B cell (primary cell): ENCODE measurements at regions not wholly inside any gene's neighbourhood (a gene's known extent, or its start where the extent isn't known, plus 50 kb on each side); places are given as distances from the start of the nearest gene placed in this dataset.

Experiments
- ATAC-seq: fragments of 200-7000 bp; cut with Tn5 transposase; one replicate; pipeline ENCODE4 v1.10.0; 2021; ENCODE audit warnings: low read depth, mild to moderate bottlenecking, moderate number of reproducible peaks, moderate library complexity
- CTCF ChIA-PET: fragments of 350-600 bp; sonication (Branson Sonifier 250); formaldehyde crosslinking; loops from one replicate; lab custom pipeline; 2021; ENCODE audit warnings: antibody characterized with exemption, inconsistent platforms; lab: Charles Lee
- POLR2A ChIA-PET: fragments of 350-600 bp; sonication (Branson Sonifier 250); formaldehyde crosslinking; loops from one replicate; lab custom pipeline; 2021; ENCODE audit warnings: antibody characterized with exemption; lab: Charles Lee
- DNase-seq: peaks from one replicate; pipeline ENCODE4 v3.0.0; 2013
- H2AFZ ChIP-seq: 2 replicates; pipeline ENCODE4 v1.6.1; 2012; ENCODE audit warnings: mild to moderate bottlenecking, low read depth, low read length; ENCODE audit not compliant: insufficient read depth, poor library complexity, severe bottlenecking
- H3K27ac ChIP-seq, 2 donors: 1 replicate in 1 of 2; 2 replicates in 1 of 2; pipeline ENCODE4 v1.5.1; 2012 to 2013; ENCODE audit warnings: low read length in 2 of 2, mild to moderate bottlenecking in 2 of 2, moderate library complexity in 1 of 2
- H3K27me3 ChIP-seq, 4 experiments: fragments of 200-600 bp in 1 of 4; sonication (generic) in 1 of 4; replicated peaks in 1 of 4; 1 replicate in 2 of 4; 2 replicates in 2 of 4; pipeline versions ENCODE4 v1.6.1 to v1.7.0; 2013 to 2016; ENCODE audit warnings: low read length in 3 of 4, mild to moderate bottlenecking in 2 of 4, mixed read lengths in 1 of 4, moderate library complexity in 1 of 4; ENCODE audit not compliant: insufficient read depth in 4 of 4, control insufficient read depth in 3 of 4; ENCODE audit errors: control extremely low read depth in 1 of 4
- H3K36me3 ChIP-seq, 2 experiments: replicated peaks in 1 of 2; 1 replicate in 1 of 2; 2 replicates in 1 of 2; pipeline versions ENCODE4 v1.6.1 to v1.7.1; 2013; ENCODE audit warnings: low read length in 1 of 2; ENCODE audit not compliant: insufficient read depth in 2 of 2, control insufficient read depth in 1 of 2; ENCODE audit errors: control extremely low read depth in 1 of 2, extremely low read depth in 1 of 2
- H3K4me1 ChIP-seq, 2 donors: fragments of 200-600 bp in 1 of 2; sonication (generic) in 1 of 2; 1 replicate in 1 of 2; 2 replicates in 1 of 2; pipeline versions ENCODE4 v1.5.1 to v1.6.1; 2013 to 2017; ENCODE audit warnings: low read length in 2 of 2; ENCODE audit not compliant: control insufficient read depth in 2 of 2, insufficient read depth in 2 of 2
- H3K4me2 ChIP-seq: replicated peaks from 2 replicates; pipeline ENCODE3; 2012; ENCODE audit warnings: mild to moderate bottlenecking, low read depth, low read length; ENCODE audit not compliant: poor library complexity, severe bottlenecking
- H3K4me3 ChIP-seq, 5 experiments: fragments of 200-600 bp in 1 of 5; sonication (generic) in 1 of 5; 1 replicate in 3 of 5; 2 replicates in 2 of 5; pipeline versions ENCODE4 v1.5.1 to v1.7.0; 2011 to 2016; ENCODE audit warnings: low read length in 4 of 5, mild to moderate bottlenecking in 4 of 5, low read depth in 2 of 5, control low read depth in 1 of 5, moderate library complexity in 1 of 5; ENCODE audit not compliant: insufficient read depth in 1 of 5; ENCODE audit errors: control extremely low read depth in 1 of 5, extremely low read depth in 1 of 5
- H3K79me2 ChIP-seq: fragments of 200-600 bp; sonication (generic); one replicate; pipeline ENCODE4 v1.6.0; 2016; ENCODE audit warnings: low read length; ENCODE audit not compliant: control insufficient read depth, insufficient read depth
- H3K9ac ChIP-seq: fragments of 200-600 bp; sonication (generic); 2 replicates; pipeline ENCODE4 v1.6.1; 2017; ENCODE audit warnings: mild to moderate bottlenecking, low read length, moderate library complexity
- H3K9me3 ChIP-seq, 3 donors: one replicate each; pipeline versions ENCODE4 v1.6.1 to v1.7.1; 2013; ENCODE audit warnings: low read length in 2 of 3; ENCODE audit not compliant: control insufficient read depth in 2 of 3, insufficient read depth in 1 of 3; ENCODE audit errors: control extremely low read depth in 1 of 3
- H4K20me1 ChIP-seq: 2 replicates; pipeline ENCODE4 v1.6.0; 2012; ENCODE audit warnings: mild to moderate bottlenecking, low read length; ENCODE audit not compliant: insufficient read depth, control insufficient read depth, poor library complexity, severe bottlenecking
- H3K27ac Mint-ChIP-seq: one replicate; pipeline ENCODE4 v1.8.0; 2021; ENCODE audit warnings: mixed read lengths
- H3K27me3 Mint-ChIP-seq: one replicate; pipeline ENCODE4 v1.8.0; 2021; ENCODE audit warnings: mixed read lengths
- H3K4me1 Mint-ChIP-seq: one replicate; pipeline ENCODE4 v1.8.0; 2021; ENCODE audit warnings: mixed read lengths
- H3K4me3 Mint-ChIP-seq: one replicate; pipeline ENCODE4 v1.8.0; 2021; ENCODE audit warnings: mixed read lengths
- H3K9me3 Mint-ChIP-seq: one replicate; pipeline ENCODE4 v1.8.0; 2022; ENCODE audit warnings: mixed read lengths; ENCODE audit not compliant: insufficient read depth
- EZH2 ChIP-seq: IDR thresholded peaks from 2 replicates; pipeline ENCODE4 v1.6.1; 2012; ENCODE audit warnings: borderline replicate concordance, low read depth, mild to moderate bottlenecking, moderate library complexity, low read length; ENCODE audit not compliant: insufficient read depth, poor library complexity, severe bottlenecking
- WGBS: methylation state at CpG from one replicate; pipeline ENCODE4 v1.1.5; 2013; ENCODE audit warnings: missing lambda C conversion rate; ENCODE audit not compliant: insufficient coverage; 5-methylcytosine and 5-hydroxymethylcytosine counted together
- intact Hi-C: fragments of 100-400 bp; cut with micrococcal nuclease; formaldehyde crosslinking; loops from one replicate; pipeline ENCODE4 v1.10.0; 2022
- TF ChIP-seq, protein P1 (sequence below): fragments of 200-600 bp; IDR thresholded peaks from one replicate; pipeline ENCODE4 v1.8.0; 2022; ENCODE audit warnings: antibody characterized with exemption, mild to moderate bottlenecking

- H3K9ac ChIP-seq = no peak overlapping the region
- no peak for ATAC-seq
- H3K79me2 ChIP-seq = no peaks in the 10 kb centered on the region
- H3K27me3 Mint-ChIP-seq = no peaks in the 10 kb centered on the region
- H3K9me3 ChIP-seq = no peaks in the 10 kb centered on the region
- no peak overlapping the region for H3K27ac ChIP-seq
- peaks cover 4% of the 10 kb centered on the region for H3K9me3 Mint-ChIP-seq
- H3K4me3 Mint-ChIP-seq = no peak overlapping the region
- DNase-seq = no peak
- TF ChIP-seq EZH2 = no peak
- TF ChIP-seq, protein P1, sequence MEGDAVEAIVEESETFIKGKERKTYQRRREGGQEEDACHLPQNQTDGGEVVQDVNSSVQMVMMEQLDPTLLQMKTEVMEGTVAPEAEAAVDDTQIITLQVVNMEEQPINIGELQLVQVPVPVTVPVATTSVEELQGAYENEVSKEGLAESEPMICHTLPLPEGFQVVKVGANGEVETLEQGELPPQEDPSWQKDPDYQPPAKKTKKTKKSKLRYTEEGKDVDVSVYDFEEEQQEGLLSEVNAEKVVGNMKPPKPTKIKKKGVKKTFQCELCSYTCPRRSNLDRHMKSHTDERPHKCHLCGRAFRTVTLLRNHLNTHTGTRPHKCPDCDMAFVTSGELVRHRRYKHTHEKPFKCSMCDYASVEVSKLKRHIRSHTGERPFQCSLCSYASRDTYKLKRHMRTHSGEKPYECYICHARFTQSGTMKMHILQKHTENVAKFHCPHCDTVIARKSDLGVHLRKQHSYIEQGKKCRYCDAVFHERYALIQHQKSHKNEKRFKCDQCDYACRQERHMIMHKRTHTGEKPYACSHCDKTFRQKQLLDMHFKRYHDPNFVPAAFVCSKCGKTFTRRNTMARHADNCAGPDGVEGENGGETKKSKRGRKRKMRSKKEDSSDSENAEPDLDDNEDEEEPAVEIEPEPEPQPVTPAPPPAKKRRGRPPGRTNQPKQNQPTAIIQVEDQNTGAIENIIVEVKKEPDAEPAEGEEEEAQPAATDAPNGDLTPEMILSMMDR = no peak
- H4K20me1 ChIP-seq = no peaks in the 10 kb centered on the region
- no peak overlapping the region for H2AFZ ChIP-seq
- WGBS = no CpG with 5 or more reads among the region's 1 CpG
- H3K4me1 Mint-ChIP-seq = no peaks in the 10 kb centered on the region
- H3K4me1 ChIP-seq = no peaks in the 10 kb centered on the region
- no peak overlapping the region for H3K27ac Mint-ChIP-seq
- no peak overlapping the region for H3K4me2 ChIP-seq
- intact Hi-C loops = no loop called here
- POLR2A ChIA-PET = no interaction called here
- no peak overlapping the region for H3K4me3 ChIP-seq
- H3K27me3 ChIP-seq = no peaks in the 10 kb centered on the region
- H3K36me3 ChIP-seq = no peaks in the 10 kb centered on the region
- CTCF ChIA-PET = no interaction called here
Measured at GRCh38 chr18:38502539-38502938, 936.9 kb upstream of the CELF4 start.

DNA sequence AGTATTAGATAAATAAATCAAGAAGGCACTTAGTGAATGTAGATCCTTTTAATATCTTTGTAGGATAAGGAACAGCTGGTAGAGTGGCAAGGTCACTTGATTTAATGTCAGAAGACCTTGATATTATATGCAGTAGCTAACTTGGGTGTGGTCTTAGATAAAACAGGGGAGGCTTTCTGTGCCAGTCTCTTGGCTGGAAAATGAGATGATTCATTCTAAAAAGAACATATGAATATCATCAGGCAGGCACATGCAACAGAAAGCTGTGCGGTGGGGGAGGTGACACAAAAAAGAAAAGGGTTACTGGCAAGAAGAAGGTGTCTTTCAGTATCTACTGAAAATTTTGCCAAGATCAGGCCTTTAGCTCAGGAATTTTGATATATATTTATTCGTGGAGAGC is 931.7 kb upstream of the CELF4 start:
- no peak overlapping the region for H3K27ac ChIP-seq
- H3K4me3 ChIP-seq = no peak overlapping the region
- ATAC-seq (no peak), DNase-seq (no peak)
- H3K9me3 Mint-ChIP-seq = peaks cover 4% of the 10 kb centered on the region
- H4K20me1 ChIP-seq = no peaks in the 10 kb centered on the region
- H3K4me3 Mint-ChIP-seq = no peak overlapping the region
- no peak overlapping the region for H3K27ac Mint-ChIP-seq
- H3K4me1 ChIP-seq = no peaks in the 10 kb centered on the region
- no peaks in the 10 kb centered on the region for H3K27me3 Mint-ChIP-seq
- CTCF ChIA-PET = no interaction called here
- no peak overlapping the region for H2AFZ ChIP-seq
- no peak for TF ChIP-seq EZH2
- TF ChIP-seq, protein P1 = no peak
- no peaks in the 10 kb centered on the region for H3K9me3 ChIP-seq
- no peaks in the 10 kb centered on the region for H3K4me1 Mint-ChIP-seq
- H3K9ac ChIP-seq = no peak overlapping the region
- no CpG with 5 or more reads among the region's 2 CpGs for WGBS
- H3K27me3 ChIP-seq = no peaks in the 10 kb centered on the region
- no peak overlapping the region for H3K4me2 ChIP-seq
- intact Hi-C loops = no loop called here
- H3K79me2 ChIP-seq = no peaks in the 10 kb centered on the region
- POLR2A ChIA-PET = no interaction called here
- H3K36me3 ChIP-seq = no peaks in the 10 kb centered on the region
